Smooth muscle cell (in vitro differentiated cells): ENCODE measurements at regions not wholly inside any gene's neighbourhood (a gene's known extent, or its start where the extent isn't known, plus 50 kb on each side); places are given as distances from the start of the nearest gene placed in this dataset.

Experiments used
- DNase-seq: peaks from one replicate; lab custom pipeline; 2025; ENCODE audit not compliant: unreplicated experiment; lab: John Stamatoyannopoulos, UW
- H2AFZ ChIP-seq: fragments of 200-600 bp; sonication (generic); 2 replicates; pipeline ENCODE4 v1.6.0; 2016; ENCODE audit warnings: antibody characterized with exemption, low read depth, mild to moderate bottlenecking
- H3F3A ChIP-seq: fragments of 200-600 bp; sonication (generic); 2 replicates; pipeline ENCODE4 v1.6.0; 2017; ENCODE audit warnings: antibody characterized with exemption, low read depth
- H3K27ac ChIP-seq: fragments of 200-600 bp; sonication (generic); 2 replicates; pipeline ENCODE4 v1.5.1; 2016; ENCODE audit warnings: low read depth, mild to moderate bottlenecking
- H3K27me3 ChIP-seq: fragments of 200-600 bp; sonication (generic); 2 replicates; pipeline ENCODE4 v1.6.1; 2016; ENCODE audit warnings: low read depth, mild to moderate bottlenecking
- H3K36me3 ChIP-seq: fragments of 200-600 bp; sonication (generic); 2 replicates; pipeline ENCODE4 v1.5.1; 2016; ENCODE audit warnings: low read depth
- H3K4me1 ChIP-seq: fragments of 200-600 bp; sonication (generic); 2 replicates; pipeline ENCODE4 v1.5.1; 2016; ENCODE audit warnings: low read depth
- H3K4me2 ChIP-seq: fragments of 200-600 bp; sonication (generic); 2 replicates; pipeline ENCODE4 v1.6.0; 2016; ENCODE audit warnings: mild to moderate bottlenecking
- H3K4me3 ChIP-seq: fragments of 200-600 bp; sonication (generic); 2 replicates; pipeline ENCODE4 v1.5.1; 2016; ENCODE audit warnings: mild to moderate bottlenecking
- H3K79me2 ChIP-seq: fragments of 200-600 bp; sonication (generic); 2 replicates; pipeline ENCODE4 v1.6.0; 2016; ENCODE audit warnings: low read depth, mild to moderate bottlenecking
- H3K9ac ChIP-seq: fragments of 200-600 bp; sonication (generic); 2 replicates; pipeline ENCODE4 v1.6.0; 2016; ENCODE audit warnings: low read depth
- H3K9me3 ChIP-seq: fragments of 200-600 bp; sonication (generic); replicated peaks from 2 replicates; pipeline ENCODE4 v1.5.1; 2016; ENCODE audit warnings: low read depth
- H4K20me1 ChIP-seq: fragments of 200-600 bp; sonication (generic); 2 replicates; pipeline ENCODE4 v1.6.0; 2016; ENCODE audit warnings: low read depth
- WGBS: methylation state at CpG from one replicate; pipeline ENCODE4 v1.1.7; 2016; ENCODE audit warnings: low lambda C conversion rate; 5-methylcytosine and 5-hydroxymethylcytosine counted together
- TF ChIP-seq, protein P1 (sequence below): fragments of 200-600 bp; sonication (generic); IDR thresholded peaks from 2 replicates; pipeline ENCODE4 v1.5.1; 2017; ENCODE audit warnings: borderline replicate concordance, mild to moderate bottlenecking, antibody characterized with exemption; ENCODE audit not compliant: insufficient read depth, poor library complexity, severe bottlenecking

DNA sequence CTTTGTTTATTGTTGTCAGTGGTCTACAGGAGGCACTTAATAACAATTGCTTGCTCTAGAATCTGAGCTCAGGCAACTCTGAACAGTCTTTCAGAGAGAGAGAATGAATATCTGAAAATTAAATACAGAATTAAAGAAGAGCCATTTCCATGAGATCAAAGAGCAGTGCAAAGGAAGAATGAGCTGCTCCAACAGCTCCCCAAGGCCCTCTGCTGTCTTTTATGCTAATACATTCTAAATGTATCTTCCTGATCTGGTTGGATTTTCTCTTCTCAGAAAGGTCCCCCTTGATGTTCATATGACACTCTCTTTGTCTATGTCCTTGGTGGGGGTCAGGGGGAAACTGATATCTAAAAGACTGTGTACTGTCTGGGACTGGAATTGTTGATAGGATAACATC lies 1029.6 kb downstream of the PCDH9 start:
- Histone ChIP-seq H3K27me3 (no peaks in the 10 kb centered on the region), H3K27ac (no peak overlapping the region), H3F3A (no peaks in the 10 kb centered on the region), H3K4me3 (no peak overlapping the region), H3K9me3 (no peaks in the 10 kb centered on the region), H3K9ac (no peak overlapping the region), H3K36me3 (no peaks in the 10 kb centered on the region), H4K20me1 (no peaks in the 10 kb centered on the region), H3K4me1 (no peaks in the 10 kb centered on the region), H3K79me2 (no peaks in the 10 kb centered on the region), H3K4me2 (no peak overlapping the region), H2AFZ (no peak overlapping the region)
- TF ChIP-seq, protein P1, sequence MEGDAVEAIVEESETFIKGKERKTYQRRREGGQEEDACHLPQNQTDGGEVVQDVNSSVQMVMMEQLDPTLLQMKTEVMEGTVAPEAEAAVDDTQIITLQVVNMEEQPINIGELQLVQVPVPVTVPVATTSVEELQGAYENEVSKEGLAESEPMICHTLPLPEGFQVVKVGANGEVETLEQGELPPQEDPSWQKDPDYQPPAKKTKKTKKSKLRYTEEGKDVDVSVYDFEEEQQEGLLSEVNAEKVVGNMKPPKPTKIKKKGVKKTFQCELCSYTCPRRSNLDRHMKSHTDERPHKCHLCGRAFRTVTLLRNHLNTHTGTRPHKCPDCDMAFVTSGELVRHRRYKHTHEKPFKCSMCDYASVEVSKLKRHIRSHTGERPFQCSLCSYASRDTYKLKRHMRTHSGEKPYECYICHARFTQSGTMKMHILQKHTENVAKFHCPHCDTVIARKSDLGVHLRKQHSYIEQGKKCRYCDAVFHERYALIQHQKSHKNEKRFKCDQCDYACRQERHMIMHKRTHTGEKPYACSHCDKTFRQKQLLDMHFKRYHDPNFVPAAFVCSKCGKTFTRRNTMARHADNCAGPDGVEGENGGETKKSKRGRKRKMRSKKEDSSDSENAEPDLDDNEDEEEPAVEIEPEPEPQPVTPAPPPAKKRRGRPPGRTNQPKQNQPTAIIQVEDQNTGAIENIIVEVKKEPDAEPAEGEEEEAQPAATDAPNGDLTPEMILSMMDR: no peak
- no peak for DNase-seq

- WGBS: 94% methylated on average over 1 of the region's 1 CpG
- H2AFZ ChIP-seq: no peak overlapping the region
These were observed 1034.9 kb downstream of the PCDH9 start for GRCh38 chr13:66195238-66195637.

GRCh38 chr13:66189986-66190385 lies 1040.2 kb downstream of the PCDH9 start:
- Histone ChIP-seq H3K27me3 (no peaks in the 10 kb centered on the region), H3K4me3 (no peak overlapping the region), H3K36me3 (no peaks in the 10 kb centered on the region), H3K9ac (no peak overlapping the region), H3K79me2 (no peaks in the 10 kb centered on the region), H3K9me3 (no peaks in the 10 kb centered on the region), H3K4me2 (no peak overlapping the region), H3K4me1 (no peaks in the 10 kb centered on the region), H4K20me1 (no peaks in the 10 kb centered on the region), H3K27ac (no peak overlapping the region), H3F3A (no peaks in the 10 kb centered on the region), H2AFZ (no peak overlapping the region)
- DNase-seq: no peak
- TF ChIP-seq, protein P1: no peak
- 0% methylated on average over 1 of the region's 1 CpG for WGBS

More at GRCh38 chr13:66195238-66195637, 1034.9 kb downstream of the PCDH9 start:
- Histone ChIP-seq H3K27ac (no peak overlapping the region), H3K36me3 (no peaks in the 10 kb centered on the region), H3K27me3 (no peaks in the 10 kb centered on the region), H3K9ac (no peak overlapping the region), H3K4me3 (no peak overlapping the region), H3K9me3 (no peaks in the 10 kb centered on the region), H3K4me2 (no peak overlapping the region), H3K79me2 (no peaks in the 10 kb centered on the region), H3K4me1 (no peaks in the 10 kb centered on the region), H4K20me1 (no peaks in the 10 kb centered on the region), H3F3A (no peaks in the 10 kb centered on the region)
- TF ChIP-seq, protein P1: no peak
- no peak for DNase-seq

- no peak for DNase-seq
- TF ChIP-seq, protein P1: no peak
- Histone ChIP-seq H3K27me3 (no peaks in the 10 kb centered on the region), H2AFZ (no peak overlapping the region), H4K20me1 (no peaks in the 10 kb centered on the region), H3F3A (no peaks in the 10 kb centered on the region), H3K4me1 (no peaks in the 10 kb centered on the region), H3K4me3 (no peak overlapping the region), H3K79me2 (no peaks in the 10 kb centered on the region), H3K9ac (no peak overlapping the region), H3K27ac (no peak overlapping the region), H3K4me2 (no peak overlapping the region), H3K36me3 (no peaks in the 10 kb centered on the region), H3K9me3 (no peaks in the 10 kb centered on the region)
- 95% methylated on average over 2 of the region's 2 CpGs for whole genome bisulfite sequencing
These were observed 1049.3 kb downstream of the PCDH9 start for GRCh38 chr13:66180836-66181235.
